GM19043 (cell line): ENCODE measurements at regions not wholly inside any gene's neighbourhood (a gene's known extent, or its start where the extent isn't known, plus 50 kb on each side); places are given as distances from the start of the nearest gene placed in this dataset.

Source experiments
- ATAC-seq: cut with Tn5 transposase; IDR thresholded peaks from one replicate; pipeline ENCODE4 v1.9.1; 2021; ENCODE audit warnings: low read depth; ENCODE audit not compliant: unreplicated experiment

DNA sequence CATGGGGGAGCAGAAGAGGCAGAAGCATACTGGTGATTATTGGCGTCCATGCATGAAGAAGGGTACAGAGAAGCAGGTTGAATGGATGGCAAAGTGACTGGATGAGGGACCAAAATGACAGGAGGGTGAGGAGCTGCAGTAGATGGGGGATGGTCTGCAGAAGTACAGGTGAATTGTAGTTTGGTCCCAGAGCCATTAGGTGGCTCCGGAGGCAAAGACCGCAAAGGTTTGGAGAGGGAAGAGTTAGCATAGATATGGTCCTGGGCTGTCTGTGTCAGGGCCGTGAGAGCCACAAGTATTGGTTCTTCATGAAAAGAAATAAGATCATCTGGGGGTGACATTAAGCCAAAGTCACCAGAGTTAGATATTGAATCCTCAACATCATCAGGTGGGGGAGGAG lies 59.0 kb upstream of the ZNF726 start:
- ATAC-seq, result no peak

DNA sequence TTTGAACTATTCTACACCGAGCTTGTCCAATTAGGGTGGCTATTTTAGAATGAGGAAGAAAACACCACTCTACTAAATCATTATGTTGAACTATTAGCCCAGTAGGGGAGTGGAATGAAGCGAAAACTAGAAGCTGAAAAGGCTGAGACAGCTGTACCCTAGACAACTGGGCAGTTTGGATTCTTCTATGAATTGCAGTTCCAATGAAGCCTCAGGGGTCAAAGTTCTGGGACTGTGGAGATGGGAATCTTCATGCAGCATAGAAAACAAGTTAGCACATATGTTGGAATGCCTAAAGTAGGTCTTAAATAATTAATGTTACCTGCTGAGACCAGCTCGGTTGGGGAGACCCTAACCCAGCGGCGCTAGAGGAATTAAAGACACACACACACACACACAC lies 62.7 kb upstream of the ZNF726 start:
- ATAC-seq, result no peak

DNA sequence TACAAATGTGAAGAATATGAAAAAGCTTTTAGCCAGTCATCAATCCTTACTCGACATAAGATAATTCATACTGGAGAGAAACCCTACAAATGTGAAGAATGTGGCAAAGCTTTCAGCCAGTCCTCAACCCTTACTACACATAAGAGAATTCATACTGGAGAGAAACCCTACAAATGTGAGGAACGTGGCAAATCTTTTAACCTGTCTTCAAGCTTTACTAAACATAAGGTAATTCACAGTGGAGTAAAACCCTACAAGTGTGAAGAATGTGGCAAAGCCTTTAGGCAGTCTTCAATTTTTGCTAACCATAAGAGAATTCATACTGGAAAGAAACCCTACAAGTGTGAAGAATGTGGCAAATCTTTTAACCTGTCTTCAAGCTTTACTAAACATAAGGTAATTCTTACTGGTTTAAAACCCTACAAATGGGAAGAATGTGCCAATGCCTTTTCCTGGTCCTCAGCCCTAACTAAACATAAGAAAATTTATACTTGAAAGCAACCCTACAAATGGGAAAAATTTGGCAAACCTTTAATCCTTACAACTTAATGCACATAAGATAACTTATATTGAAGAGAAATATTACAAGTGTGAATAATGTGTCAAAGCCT lies 74.1 kb upstream of the ZNF681 start:
- ATAC-seq, result no peak

DNA sequence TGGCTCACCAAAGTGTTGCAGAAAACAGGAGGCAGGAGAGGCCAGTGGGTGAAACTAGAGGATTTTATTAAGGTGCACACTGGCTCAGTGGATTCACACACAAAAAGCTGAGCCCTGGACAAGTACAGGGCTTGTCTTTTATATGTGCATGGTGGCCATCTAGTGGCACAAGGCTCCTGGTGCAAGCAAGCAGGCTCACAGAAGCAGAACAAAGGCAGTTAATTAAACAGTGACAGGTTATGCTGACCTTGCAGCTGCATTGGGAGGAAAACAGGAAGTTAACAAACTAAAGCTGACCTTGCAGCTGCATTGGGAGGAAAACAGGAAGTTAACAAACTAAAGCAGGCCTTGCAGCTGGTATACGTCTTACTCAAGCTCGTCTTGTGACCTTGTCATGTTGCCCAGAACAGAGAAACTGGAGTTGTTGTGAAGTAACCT lies 65.3 kb upstream of the ZNF681 start:
- ATAC-seq, result peak; percentile 53

DNA sequence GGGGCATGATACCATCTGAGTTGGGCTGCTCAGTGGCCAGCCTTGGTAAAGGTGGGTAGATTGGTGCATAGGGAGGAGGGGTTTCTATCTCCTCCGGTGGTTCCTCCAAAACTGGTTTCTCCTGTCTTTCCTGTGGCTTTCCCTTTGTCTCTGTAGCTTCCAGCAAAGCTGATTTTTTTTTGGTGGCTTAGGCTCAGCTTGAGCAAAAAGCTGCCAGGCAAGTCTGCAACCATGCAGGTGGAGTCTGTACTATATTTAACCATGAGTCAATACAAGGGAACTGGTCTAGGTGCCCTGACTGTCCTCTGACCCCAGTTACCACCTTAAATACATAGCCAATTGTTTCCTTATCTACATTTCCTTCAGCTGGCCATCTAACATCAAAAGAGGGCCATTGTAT lies 64.0 kb upstream of the ZNF681 start:
- ATAC-seq, result no peak

DNA sequence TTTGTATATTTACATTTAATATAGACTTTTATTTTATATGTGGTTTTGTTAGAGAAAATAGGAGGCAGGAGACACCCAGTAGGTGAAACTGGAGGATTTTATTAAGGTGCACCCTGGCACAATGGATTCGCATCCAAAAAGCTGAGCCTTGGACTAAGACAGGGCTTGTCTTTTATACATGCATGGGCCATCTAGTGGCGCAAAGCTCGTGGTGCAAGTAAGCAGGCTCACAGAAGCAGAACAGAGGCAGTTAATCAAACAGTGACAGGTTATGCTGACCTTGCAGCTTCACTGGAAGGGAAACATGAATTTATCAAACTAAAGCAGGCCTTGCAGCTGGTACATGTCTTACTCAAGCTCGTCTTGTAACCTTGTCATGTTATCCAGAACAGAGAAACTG lies 58.8 kb upstream of the ZNF681 start:
- no peak for ATAC-seq

DNA sequence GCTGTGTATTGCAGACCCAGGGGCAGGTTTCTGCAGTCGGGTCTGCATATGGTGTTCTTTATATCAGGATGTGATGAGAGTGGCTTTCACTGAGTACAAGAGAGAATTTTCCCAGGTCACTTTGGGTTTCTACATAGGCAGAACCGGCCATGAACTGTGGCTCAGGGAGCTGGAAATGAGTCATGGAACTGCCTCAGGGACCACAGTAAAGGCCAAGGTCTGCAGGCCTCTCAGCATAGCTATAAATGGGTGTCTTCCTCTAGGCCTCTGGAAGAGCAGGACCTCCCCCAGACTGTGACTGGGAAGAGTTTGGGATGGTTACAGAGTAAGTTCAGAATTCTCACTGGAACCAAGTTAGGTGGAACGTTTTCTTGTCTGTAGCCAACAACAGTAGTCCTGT lies 51.8 kb upstream of the ZNF681 start:
- ATAC-seq, result no peak
